PC-3 (cell line): ENCODE measurements at regions not wholly inside any gene's neighbourhood (a gene's known extent, or its start where the extent isn't known, plus 50 kb on each side); places are given as distances from the start of the nearest gene placed in this dataset.

Source experiments
- ATAC-seq: fragments of 200-7000 bp; cut with Tn5 transposase; 2 replicates; pipeline ENCODE4 v1.9.1; 2020; ENCODE audit warnings: mild to moderate bottlenecking, moderate library complexity
- BruUV-seq: library from RNA; stranded (reverse); fragments of 400-500 nt; replicated peaks from 2 replicates; lab custom pipeline; 2021; lab: Mats Ljungman, UMichigan
- CTCF ChIA-PET: fragments of 300-600 bp; sonication (Branson Sonifier 250); formaldehyde crosslinking; loops from one replicate; lab custom pipeline; 2022; ENCODE audit warnings: antibody characterized with exemption; lab: Charles Lee
- POLR2A ChIA-PET: fragments of 300-600 bp; sonication (Branson Sonifier 250); formaldehyde crosslinking; loops from one replicate; lab custom pipeline; 2022; ENCODE audit warnings: antibody characterized with exemption; ENCODE audit not compliant: unreplicated experiment; lab: Charles Lee
- DNase-seq: peaks from one replicate; pipeline ENCODE4 v3.0.0-alpha.2; 2015
- H2AFZ ChIP-seq: fragments of 300-600 bp; sonication (generic); 2 replicates; pipeline ENCODE4 v1.6.0; 2016; ENCODE audit warnings: antibody characterized with exemption, low read length
- H3F3A ChIP-seq: fragments of 300-600 bp; sonication (generic); one replicate; pipeline ENCODE4 v1.6.0; 2017; ENCODE audit warnings: antibody characterized with exemption, low read length, control low read depth, mild to moderate bottlenecking; ENCODE audit not compliant: unreplicated experiment
- H3K27ac ChIP-seq: fragments of 300-600 bp; sonication (generic); 2 replicates; pipeline ENCODE4 v1.5.1; 2016; ENCODE audit warnings: mild to moderate bottlenecking, low read length
- H3K27me3 ChIP-seq: fragments of 300-600 bp; sonication (generic); 2 replicates; pipeline ENCODE4 v1.6.1; 2016; ENCODE audit warnings: low read length, mixed read lengths
- H3K36me3 ChIP-seq: fragments of 300-600 bp; sonication (generic); 2 replicates; pipeline ENCODE4 v1.6.1; 2016; ENCODE audit warnings: low read depth, mixed run types, low read length, mixed read lengths
- H3K4me1 ChIP-seq: fragments of 300-600 bp; sonication (generic); 2 replicates; pipeline ENCODE4 v1.5.1; 2016; ENCODE audit warnings: low read length; ENCODE audit not compliant: insufficient read depth
- H3K4me2 ChIP-seq: fragments of 300-600 bp; sonication (generic); 2 replicates; pipeline ENCODE4 v1.6.0; 2016; ENCODE audit warnings: low read length
- H3K4me3 ChIP-seq: fragments of 300-600 bp; sonication (generic); 2 replicates; pipeline ENCODE4 v1.5.1; 2016; ENCODE audit warnings: mild to moderate bottlenecking, low read length, mixed read lengths
- H3K79me2 ChIP-seq: fragments of 300-600 bp; sonication (generic); 2 replicates; pipeline ENCODE4 v1.6.1; 2017; ENCODE audit warnings: low read length, mixed read lengths
- H3K9ac ChIP-seq: fragments of 300-600 bp; sonication (generic); 2 replicates; pipeline ENCODE4 v1.6.0; 2016; ENCODE audit warnings: mild to moderate bottlenecking, low read length
- H3K9me2 ChIP-seq: fragments of 300-600 bp; sonication (generic); replicated peaks from 2 replicates; pipeline ENCODE4 v1.6.1; 2016; ENCODE audit warnings: mixed run types, low read length, mixed read lengths
- H3K9me3 ChIP-seq: fragments of 300-600 bp; sonication (generic); 2 replicates; pipeline ENCODE4 v1.6.1; 2016; ENCODE audit warnings: low read length, mixed read lengths
- H4K20me1 ChIP-seq: fragments of 300-600 bp; sonication (generic); 2 replicates; pipeline ENCODE4 v1.6.1; 2016; ENCODE audit warnings: low read length, mixed read lengths
- CTCF ChIP-seq: fragments of 300-600 bp; sonication (generic); conservative IDR thresholded peaks from 2 replicates; pipeline ENCODE4 v1.5.1; 2017; ENCODE audit warnings: antibody characterized with exemption, low read depth, mild to moderate bottlenecking, low read length
- EZH2 ChIP-seq: fragments of 300-600 bp; sonication (generic); IDR thresholded peaks from one replicate; pipeline ENCODE4 v1.6.1; 2017; ENCODE audit warnings: antibody characterized with exemption, mild to moderate bottlenecking, low read length; ENCODE audit not compliant: unreplicated experiment
- EZH2phosphoT487 ChIP-seq: fragments of 300-600 bp; sonication (generic); IDR thresholded peaks from 2 replicates; pipeline ENCODE4 v1.6.1; 2018; ENCODE audit warnings: mild to moderate bottlenecking, antibody characterized with exemption, low read length, borderline replicate concordance
- intact Hi-C: fragments of 100-400 bp; cut with micrococcal nuclease; formaldehyde crosslinking; loops from 2 replicates; pipeline ENCODE4 v1.9.0; 2023

- no peak overlapping the region for H3K27ac ChIP-seq
- H3K9ac ChIP-seq, result no peak overlapping the region
- CTCF ChIA-PET, result no interaction called here
- no peaks in the 10 kb centered on the region for H3K27me3 ChIP-seq
- no peaks in the 10 kb centered on the region for H3K9me2 ChIP-seq
- no peak overlapping the region for H3K4me3 ChIP-seq
- intact Hi-C loops, result no loop called here
- H3K79me2 ChIP-seq, result no peaks in the 10 kb centered on the region
- POLR2A ChIA-PET, result no interaction called here
- H3K36me3 ChIP-seq, result no peaks in the 10 kb centered on the region
- DNase-seq (no peak), ATAC-seq (no peak)
- no peaks in the 10 kb centered on the region for H3K4me1 ChIP-seq
- no peaks in the 10 kb centered on the region for H3F3A ChIP-seq
- no peaks in the 10 kb centered on the region for H3K9me3 ChIP-seq
- TF ChIP-seq EZH2 (no peak), EZH2phosphoT487 (no peak), CTCF (no peak)
- BruUV-seq, result no TSS peak
- no peaks in the 10 kb centered on the region for H4K20me1 ChIP-seq
- no peak overlapping the region for H3K4me2 ChIP-seq
- no peak overlapping the region for H2AFZ ChIP-seq
Observed at GRCh38 chr5:30479104-30479503, 714.4 kb upstream of the CDH6 start.

DNA sequence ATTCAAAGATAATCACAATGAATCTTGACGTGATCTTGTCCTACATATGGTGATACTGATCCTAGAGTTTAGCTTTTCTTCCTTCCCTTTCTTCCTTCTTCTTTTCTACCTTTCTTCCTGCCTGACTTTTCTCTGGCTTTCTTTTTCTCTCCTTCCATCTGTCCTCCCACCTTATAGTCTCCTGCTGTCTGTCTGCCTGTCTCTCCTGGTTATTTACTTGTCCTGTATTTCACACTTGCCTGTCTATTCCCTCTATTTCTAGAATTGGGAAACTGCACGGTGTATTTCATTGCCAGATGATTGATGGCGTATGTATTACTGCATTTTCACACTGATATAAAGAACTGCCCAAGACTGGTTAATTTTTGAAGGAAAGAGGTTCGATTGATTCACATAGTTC, 718.1 kb upstream of the CDH6 start:
- ChIA-PET CTCF (no interaction called here), POLR2A (no interaction called here)
- no TSS peak for BruUV-seq
- Histone ChIP-seq H3F3A (no peaks in the 10 kb centered on the region), H3K4me1 (0 out of 2 replicates have a peak, but pooled peaks cover 4% of the 10 kb centered on the region), H3K4me2 (no peak overlapping the region), H3K36me3 (no peaks in the 10 kb centered on the region), H4K20me1 (no peaks in the 10 kb centered on the region), H2AFZ (no peak overlapping the region), H3K9ac (no peak overlapping the region), H3K9me2 (no peaks in the 10 kb centered on the region), H3K9me3 (no peaks in the 10 kb centered on the region), H3K27me3 (no peaks in the 10 kb centered on the region), H3K79me2 (no peaks in the 10 kb centered on the region), H3K4me3 (no peak overlapping the region), H3K27ac (no peak overlapping the region)
- TF ChIP-seq EZH2phosphoT487 (no peak), EZH2 (no peak), CTCF (no peak)
- DNase-seq, result no peak
- intact Hi-C loops, result no loop called here
- ATAC-seq, result no peak

DNA sequence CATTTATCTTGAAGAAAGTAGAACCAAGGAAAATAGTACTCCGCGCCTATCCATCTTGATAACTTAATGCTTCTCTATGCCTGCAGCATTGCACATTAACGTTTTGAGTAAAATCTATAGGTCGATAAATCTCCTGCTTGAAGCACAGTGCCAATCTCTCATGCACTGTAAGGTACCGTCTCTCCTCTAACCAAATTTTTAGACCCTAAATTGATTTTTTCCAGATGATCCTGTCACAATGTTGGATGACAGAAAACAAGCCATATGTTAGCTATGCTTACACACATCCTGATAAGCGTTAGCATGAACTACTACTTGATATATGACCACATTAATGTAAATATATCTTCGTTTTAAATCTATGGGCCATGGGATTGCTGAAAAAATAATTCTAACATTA, 723.8 kb upstream of the CDH6 start:
- Histone ChIP-seq H3K36me3 (0 out of 2 replicates have a peak, but pooled peaks cover 5% of the 10 kb centered on the region), H3K9me3 (peaks cover 7% of the 10 kb centered on the region), H3F3A (no peaks in the 10 kb centered on the region), H3K79me2 (no peaks in the 10 kb centered on the region), H3K9me2 (no peaks in the 10 kb centered on the region), H3K27ac (no peak overlapping the region), H3K27me3 (no peaks in the 10 kb centered on the region), H3K9ac (no peak overlapping the region), H2AFZ (no peak overlapping the region), H3K4me2 (no peak overlapping the region), H3K4me1 (0 out of 2 replicates have a peak, but pooled peaks cover 4% of the 10 kb centered on the region), H4K20me1 (no peaks in the 10 kb centered on the region), H3K4me3 (no peak overlapping the region)
- ATAC-seq (no peak), DNase-seq (no peak)
- ChIA-PET POLR2A (no interaction called here), CTCF (no interaction called here)
- TF ChIP-seq EZH2 (no peak), EZH2phosphoT487 (no peak), CTCF (no peak)
- BruUV-seq, result no TSS peak
- intact Hi-C loops, result no loop called here
